ENCODE measurements at regions not wholly inside any gene's neighbourhood (a gene's known extent, or its start where the extent isn't known, plus 50 kb on each side); places are given as distances from the start of the nearest gene placed in this dataset.

DNA sequence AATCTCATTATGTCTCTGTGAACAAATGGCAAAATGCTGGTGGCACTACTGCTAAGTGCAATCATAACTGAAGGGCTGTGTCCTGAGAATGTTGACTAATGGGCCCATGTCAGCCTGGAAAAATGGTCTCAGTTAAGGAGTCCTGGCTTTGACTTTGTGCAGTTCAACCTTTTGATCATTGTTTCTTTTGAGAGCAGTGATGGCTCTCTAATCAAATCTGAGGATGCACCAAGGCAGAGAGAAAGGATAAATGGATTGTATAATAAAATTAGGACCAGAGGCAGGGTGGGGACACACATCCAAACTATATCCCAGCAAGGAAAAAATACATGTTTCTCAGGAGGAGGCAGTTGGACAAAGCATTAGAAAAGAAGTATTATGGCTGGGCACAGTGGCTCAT lies 59.6 kb upstream of the SYN3 start:
- TF ChIP-seq POLR2AphosphoS5 (IDR thresholded peaks at IDR 0.05) (no peak), POLR2A (IDR thresholded peaks at IDR 0.05) (no peak)
- TF ChIP-seq, protein P1, sequence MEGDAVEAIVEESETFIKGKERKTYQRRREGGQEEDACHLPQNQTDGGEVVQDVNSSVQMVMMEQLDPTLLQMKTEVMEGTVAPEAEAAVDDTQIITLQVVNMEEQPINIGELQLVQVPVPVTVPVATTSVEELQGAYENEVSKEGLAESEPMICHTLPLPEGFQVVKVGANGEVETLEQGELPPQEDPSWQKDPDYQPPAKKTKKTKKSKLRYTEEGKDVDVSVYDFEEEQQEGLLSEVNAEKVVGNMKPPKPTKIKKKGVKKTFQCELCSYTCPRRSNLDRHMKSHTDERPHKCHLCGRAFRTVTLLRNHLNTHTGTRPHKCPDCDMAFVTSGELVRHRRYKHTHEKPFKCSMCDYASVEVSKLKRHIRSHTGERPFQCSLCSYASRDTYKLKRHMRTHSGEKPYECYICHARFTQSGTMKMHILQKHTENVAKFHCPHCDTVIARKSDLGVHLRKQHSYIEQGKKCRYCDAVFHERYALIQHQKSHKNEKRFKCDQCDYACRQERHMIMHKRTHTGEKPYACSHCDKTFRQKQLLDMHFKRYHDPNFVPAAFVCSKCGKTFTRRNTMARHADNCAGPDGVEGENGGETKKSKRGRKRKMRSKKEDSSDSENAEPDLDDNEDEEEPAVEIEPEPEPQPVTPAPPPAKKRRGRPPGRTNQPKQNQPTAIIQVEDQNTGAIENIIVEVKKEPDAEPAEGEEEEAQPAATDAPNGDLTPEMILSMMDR (IDR thresholded peaks at IDR 0.05 in 8 of 11, conservative IDR thresholded peaks at IDR 0.05 in 3 of 11): no peak

DNA sequence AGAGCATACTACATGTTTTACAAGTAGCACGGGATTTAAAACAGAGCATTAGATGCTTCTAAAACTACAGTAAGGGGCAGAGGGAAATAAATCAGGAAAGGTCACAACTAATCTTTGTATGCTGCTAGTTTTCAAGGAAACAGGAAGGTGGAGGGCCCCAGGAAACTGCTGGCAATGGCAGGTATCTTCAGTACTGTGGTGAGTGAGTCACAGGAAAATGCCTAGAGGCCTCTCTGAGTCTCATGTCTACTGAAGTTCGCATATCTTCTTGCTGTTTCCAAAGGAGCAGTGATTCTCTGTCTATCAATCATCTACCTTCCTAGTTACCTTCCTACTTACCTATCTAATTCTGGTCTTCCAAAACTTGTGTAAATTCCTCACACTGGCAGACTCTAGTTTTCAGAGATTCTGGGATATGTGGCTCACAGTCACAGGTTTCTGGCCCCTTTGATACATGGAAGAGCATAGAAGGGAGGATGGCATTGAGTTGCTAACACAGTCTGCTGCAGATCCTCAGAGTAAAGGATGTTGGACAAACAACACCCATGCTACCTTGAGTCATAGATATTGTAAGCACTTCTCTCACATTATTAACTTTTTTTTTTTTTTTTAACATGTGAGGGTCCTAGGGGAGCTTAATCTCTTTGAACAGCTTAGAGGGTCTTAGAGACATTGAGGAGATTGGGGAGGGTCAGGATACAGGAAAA lies 58.8 kb upstream of the SYN3 start:
- Histone ChIP-seq H3K27ac (no peak overlapping the region), H3K4me1 (no peaks in the 10 kb centered on the region), H3K27me3 (replicated peaks in 1 of 7) (peaks cover 0 to 4% (median 0%) of the 10 kb centered on the region in 7 donors), H3K4me3 (no peak overlapping the region), H3K36me3 (no peaks in the 10 kb centered on the region), H3K9me3 (no peaks in the 10 kb centered on the region)
- TF ChIP-seq, protein P1 (IDR thresholded peaks at IDR 0.05 in 8 of 11, conservative IDR thresholded peaks at IDR 0.05 in 3 of 11): no peak
- TF ChIP-seq POLR2AphosphoS5 (IDR thresholded peaks at IDR 0.05) (no peak), POLR2A (IDR thresholded peaks at IDR 0.05) (no peak)
- WGBS, 5 donors: 27 to 58% (median 42%) methylated on average over 2 of the region's 2 CpGs
- intact Hi-C loops (cut with DNase I; ENCODE audit: low total_unique reads): no loop called here
- DNase-seq: no peak

More for the DNA sequence above, 59.6 kb upstream of the SYN3 start:
- Histone ChIP-seq H3K27me3 (replicated peaks in 1 of 7) (peaks cover 0 to 4% (median 0%) of the 10 kb centered on the region in 7 donors), H3K36me3 (no peaks in the 10 kb centered on the region), H3K27ac (no peak overlapping the region), H3K4me1 (no peaks in the 10 kb centered on the region), H3K9me3 (no peaks in the 10 kb centered on the region), H3K4me3 (no peak overlapping the region)
- DNase-seq: no peak
- intact Hi-C loops (cut with DNase I; ENCODE audit: low total_unique reads): no loop called here

DNA sequence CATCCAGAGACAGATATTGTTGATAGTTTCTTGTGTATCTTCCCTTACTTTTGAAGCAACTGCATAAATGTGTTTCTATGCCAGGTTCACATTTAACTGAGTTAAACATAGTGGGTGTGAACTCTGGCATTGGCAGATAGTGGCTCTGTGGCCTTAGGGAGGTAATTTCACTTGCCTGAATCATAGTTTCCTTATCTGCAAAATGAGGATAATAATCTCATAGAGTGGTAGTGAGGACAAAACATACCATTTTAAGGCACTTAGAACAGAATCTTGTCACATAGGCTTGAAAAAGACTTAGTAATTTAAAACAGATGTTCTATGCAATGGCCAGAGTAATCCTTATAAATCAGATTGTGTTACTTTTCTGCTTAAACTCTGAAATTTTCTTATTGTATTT lies 56.4 kb upstream of the SYN3 start:
- TF ChIP-seq POLR2AphosphoS5 (IDR thresholded peaks at IDR 0.05) (no peak), POLR2A (IDR thresholded peaks at IDR 0.05) (no peak)
- TF ChIP-seq, protein P1 (IDR thresholded peaks at IDR 0.05 in 8 of 11, conservative IDR thresholded peaks at IDR 0.05 in 3 of 11): no peak
- no peak overlapping the region for H3K4me3 ChIP-seq
- H3K27me3 ChIP-seq (replicated peaks in 1 of 7): peaks cover 0 to 4% (median 0%) of the 10 kb centered on the region in 7 donors
- H3K9me3 ChIP-seq: no peaks in the 10 kb centered on the region
- no peak overlapping the region for H3K27ac ChIP-seq
- H3K4me1 ChIP-seq: no peaks in the 10 kb centered on the region
- H3K36me3 ChIP-seq: no peaks in the 10 kb centered on the region
- no peak for DNase-seq
- intact Hi-C loops (cut with DNase I; ENCODE audit: low total_unique reads): no loop called here

DNA sequence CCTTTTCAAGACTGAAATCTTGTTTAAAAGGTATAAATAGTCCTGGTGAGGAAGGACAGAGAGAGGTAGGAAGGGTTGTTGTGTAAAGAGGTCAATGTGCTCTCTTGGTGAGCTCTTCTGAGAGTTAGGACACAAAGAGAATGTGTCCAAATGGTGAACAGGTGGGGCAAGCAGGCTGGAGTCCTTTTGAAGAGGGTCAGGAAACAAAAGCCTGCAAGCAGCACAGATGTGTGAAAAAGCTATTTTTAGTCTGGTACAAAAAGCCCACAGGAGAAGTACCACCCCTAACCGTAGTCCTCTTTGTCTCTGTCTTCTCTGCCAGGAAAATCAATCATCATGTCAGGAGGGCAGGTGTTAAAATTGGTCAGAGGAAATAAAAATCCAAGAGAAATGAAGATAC lies 54.4 kb upstream of the SYN3 start:
- Histone ChIP-seq H3K27me3 (replicated peaks in 1 of 7) (peaks cover 0 to 4% (median 0%) of the 10 kb centered on the region in 7 donors), H3K4me3 (no peak overlapping the region), H3K27ac (no peak overlapping the region), H3K36me3 (no peaks in the 10 kb centered on the region), H3K4me1 (no peaks in the 10 kb centered on the region), H3K9me3 (no peaks in the 10 kb centered on the region)
- WGBS, 5 donors: 0 to 5% (median 0%) methylated on average over 1 of the region's 1 CpG
- intact Hi-C loops (cut with DNase I; ENCODE audit: low total_unique reads): no loop called here
- DNase-seq: no peak
- TF ChIP-seq, protein P1 (IDR thresholded peaks at IDR 0.05 in 8 of 11, conservative IDR thresholded peaks at IDR 0.05 in 3 of 11): no peak
- TF ChIP-seq POLR2A (IDR thresholded peaks at IDR 0.05): no peak
- TF ChIP-seq POLR2AphosphoS5 (IDR thresholded peaks at IDR 0.05): no peak

Data from spleen (tissue), 11 donors.